ENCODE measurements at regions not wholly inside any gene's neighbourhood (a gene's known extent, or its start where the extent isn't known, plus 50 kb on each side); places are given as distances from the start of the nearest gene placed in this dataset.

DNA sequence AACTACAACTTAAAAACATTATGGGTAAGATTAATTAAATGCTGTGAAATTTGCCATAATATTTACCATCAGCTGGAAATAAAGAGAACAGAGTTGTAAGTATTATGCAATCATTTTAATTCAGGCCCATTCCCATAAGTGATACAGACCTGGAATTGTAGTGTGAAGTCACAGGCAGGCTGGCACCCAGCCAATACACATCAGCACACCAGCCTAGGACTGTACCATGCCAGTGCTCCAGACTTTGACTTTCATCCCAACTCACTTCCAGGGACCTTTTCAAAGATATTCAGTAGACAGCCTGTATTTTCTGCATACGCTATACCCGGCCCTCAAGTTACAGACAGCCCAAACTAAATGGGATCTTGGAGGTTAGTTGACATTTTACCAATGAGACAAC lies 143.3 kb downstream of the TES start:
- TF ChIP-seq, protein P1, sequence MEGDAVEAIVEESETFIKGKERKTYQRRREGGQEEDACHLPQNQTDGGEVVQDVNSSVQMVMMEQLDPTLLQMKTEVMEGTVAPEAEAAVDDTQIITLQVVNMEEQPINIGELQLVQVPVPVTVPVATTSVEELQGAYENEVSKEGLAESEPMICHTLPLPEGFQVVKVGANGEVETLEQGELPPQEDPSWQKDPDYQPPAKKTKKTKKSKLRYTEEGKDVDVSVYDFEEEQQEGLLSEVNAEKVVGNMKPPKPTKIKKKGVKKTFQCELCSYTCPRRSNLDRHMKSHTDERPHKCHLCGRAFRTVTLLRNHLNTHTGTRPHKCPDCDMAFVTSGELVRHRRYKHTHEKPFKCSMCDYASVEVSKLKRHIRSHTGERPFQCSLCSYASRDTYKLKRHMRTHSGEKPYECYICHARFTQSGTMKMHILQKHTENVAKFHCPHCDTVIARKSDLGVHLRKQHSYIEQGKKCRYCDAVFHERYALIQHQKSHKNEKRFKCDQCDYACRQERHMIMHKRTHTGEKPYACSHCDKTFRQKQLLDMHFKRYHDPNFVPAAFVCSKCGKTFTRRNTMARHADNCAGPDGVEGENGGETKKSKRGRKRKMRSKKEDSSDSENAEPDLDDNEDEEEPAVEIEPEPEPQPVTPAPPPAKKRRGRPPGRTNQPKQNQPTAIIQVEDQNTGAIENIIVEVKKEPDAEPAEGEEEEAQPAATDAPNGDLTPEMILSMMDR (IDR thresholded peaks at IDR 0.05; ENCODE audit: insufficient read depth, low read depth, low read length) = no peak
- peak; percentile 34 for DNase-seq (ENCODE audit: low read depth)
- no peak overlapping the region for H3K4me3 ChIP-seq (ENCODE audit: low read depth, low read length)

DNA sequence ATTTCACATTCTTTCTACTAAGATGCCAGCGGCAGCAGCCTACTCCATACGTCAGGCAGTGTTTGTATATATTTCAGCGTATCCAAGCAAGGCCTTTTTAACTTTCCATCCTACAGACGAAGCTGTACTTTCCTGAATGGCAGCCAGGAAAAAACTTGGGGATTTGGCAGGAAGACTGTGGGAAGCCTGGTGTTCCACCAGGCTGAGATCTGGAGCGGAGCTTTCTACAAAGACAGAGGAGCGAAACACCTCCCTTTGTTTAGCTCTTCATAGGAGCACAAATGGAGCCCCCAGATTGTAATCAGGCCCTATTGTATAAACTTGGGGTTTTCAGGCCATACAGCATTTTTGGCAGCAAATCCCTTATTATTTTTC lies 143.8 kb downstream of the TES start:
- TF ChIP-seq, protein P1 (IDR thresholded peaks at IDR 0.05; ENCODE audit: insufficient read depth, low read depth, low read length) = peak; percentile 17
- no peak overlapping the region for H3K4me3 ChIP-seq (ENCODE audit: low read depth, low read length)
- DNase-seq (ENCODE audit: low read depth) = peak; percentile 92

- DNase-seq (ENCODE audit: low read depth) = peak; percentile 100
- peak overlapping the region; percentile 30 for H3K4me3 ChIP-seq (ENCODE audit: low read depth, low read length)
- TF ChIP-seq, protein P1 (IDR thresholded peaks at IDR 0.05; ENCODE audit: insufficient read depth, low read depth, low read length) = no peak
Measured at GRCh38 chr7:116354546-116355423, 144.4 kb downstream of the TES start.

GRCh38 chr7:116355424-116355765 lies 144.1 kb upstream of the CAV2 start:
- no peak overlapping the region for H3K4me3 ChIP-seq (ENCODE audit: low read depth, low read length)
- no peak for DNase-seq (ENCODE audit: low read depth)
- TF ChIP-seq, protein P1 (IDR thresholded peaks at IDR 0.05; ENCODE audit: insufficient read depth, low read depth, low read length) = no peak

DNA sequence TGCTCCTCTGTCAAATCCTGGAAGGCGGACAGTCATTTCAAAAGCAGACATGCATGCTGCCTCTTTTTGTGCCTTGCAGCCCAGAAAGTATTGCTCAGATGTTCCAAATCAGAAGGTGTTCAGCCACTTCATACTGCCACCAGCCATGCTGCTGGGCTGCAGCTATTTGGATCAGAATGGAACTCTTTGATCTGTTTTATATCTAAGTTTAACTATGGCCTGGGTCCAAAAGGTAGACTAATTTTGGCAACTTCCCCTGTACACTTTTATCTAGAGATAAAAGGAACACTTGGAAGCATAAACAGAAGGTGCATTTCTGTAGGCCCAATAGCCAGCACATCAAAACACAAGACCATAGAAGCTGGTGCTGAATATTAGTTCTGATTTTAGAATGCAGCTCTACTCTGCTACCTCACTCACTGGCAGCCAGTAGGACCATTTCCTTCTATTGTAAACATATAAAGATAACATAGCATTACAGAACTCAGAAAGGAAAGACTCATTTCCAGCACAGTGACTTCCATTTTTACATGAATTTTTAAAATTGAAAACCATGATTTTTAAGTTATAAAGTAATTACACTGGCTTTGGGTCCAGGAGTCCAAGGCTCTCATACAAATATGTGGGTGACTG lies 143.1 kb upstream of the CAV2 start:
- peak; percentile 15 for DNase-seq (ENCODE audit: low read depth)
- TF ChIP-seq, protein P1 (IDR thresholded peaks at IDR 0.05; ENCODE audit: insufficient read depth, low read depth, low read length) = no peak
- H3K4me3 ChIP-seq (ENCODE audit: low read depth, low read length) = no peak overlapping the region

- no peak overlapping the region for H3K4me3 ChIP-seq (ENCODE audit: low read depth, low read length)
- TF ChIP-seq, protein P1 (IDR thresholded peaks at IDR 0.05; ENCODE audit: insufficient read depth, low read depth, low read length) = no peak
- DNase-seq (ENCODE audit: low read depth) = peak; percentile 23
Measured at GRCh38 chr7:116356979-116357378, 142.6 kb upstream of the CAV2 start.

Data from fibroblast of villous mesenchyme (primary cell).